T-helper 17 cell (primary cell): ENCODE measurements at regions not wholly inside any gene's neighbourhood (a gene's known extent, or its start where the extent isn't known, plus 50 kb on each side); places are given as distances from the start of the nearest gene placed in this dataset.

ENCODE experiments used
- ATAC-seq: fragments of 150-1000 bp; cut with Tn5 transposase; 2 replicates; pipeline ENCODE4 v1.10.0; 2021; ENCODE audit warnings: mild to moderate bottlenecking, moderate library complexity
- DNase-seq, 3 donors: peaks; one replicate each; pipeline versions ENCODE4 v3.0.0 to v3.0.0-alpha.2; 2020 to 2021
- H3K9me3 ChIP-seq: one replicate; pipeline ENCODE4 v1.7.0; 2013; ENCODE audit warnings: low read length, mild to moderate bottlenecking; ENCODE audit not compliant: control insufficient read depth, poor library complexity, severe bottlenecking
- H3K27ac Mint-ChIP-seq: one replicate; pipeline ENCODE4 v1.8.0; 2022; ENCODE audit warnings: mild to moderate bottlenecking, moderate library complexity, mixed read lengths
- H3K27me3 Mint-ChIP-seq: one replicate; pipeline ENCODE4 v1.8.0; 2022; ENCODE audit warnings: mixed read lengths
- H3K36me3 Mint-ChIP-seq: one replicate; pipeline ENCODE4 v1.8.0; 2022; ENCODE audit warnings: low read depth, mixed read lengths
- H3K4me1 Mint-ChIP-seq: one replicate; pipeline ENCODE4 v1.8.0; 2022; ENCODE audit warnings: mild to moderate bottlenecking, mixed read lengths
- H3K4me3 Mint-ChIP-seq: one replicate; pipeline ENCODE4 v1.8.0; 2022; ENCODE audit warnings: mild to moderate bottlenecking, moderate library complexity, mixed read lengths

- H3K4me3 Mint-ChIP-seq: no peak overlapping the region
- peaks cover 5% of the 10 kb centered on the region for H3K27me3 Mint-ChIP-seq
- H3K9me3 ChIP-seq: no peaks in the 10 kb centered on the region
- DNase-seq (no peak), ATAC-seq (no peak)
- H3K36me3 Mint-ChIP-seq: no peaks in the 10 kb centered on the region
- H3K27ac Mint-ChIP-seq: no peak overlapping the region
- H3K4me1 Mint-ChIP-seq: peaks cover 3% of the 10 kb centered on the region
These were observed 103.1 kb upstream of the UGT8 start for GRCh38 chr4:114495471-114495928.

- Mint-ChIP-seq H3K4me3 (no peak overlapping the region), H3K36me3 (no peaks in the 10 kb centered on the region), H3K27me3 (no peaks in the 10 kb centered on the region), H3K4me1 (peaks cover 3% of the 10 kb centered on the region), H3K27ac (no peak overlapping the region)
- H3K9me3 ChIP-seq: no peaks in the 10 kb centered on the region
- DNase-seq: no peak
- no peak for ATAC-seq
These were observed 101.5 kb upstream of the UGT8 start for GRCh38 chr4:114497116-114497515.

- Mint-ChIP-seq H3K36me3 (no peaks in the 10 kb centered on the region), H3K4me1 (no peaks in the 10 kb centered on the region), H3K4me3 (no peak overlapping the region), H3K27ac (no peak overlapping the region), H3K27me3 (peaks cover 28% of the 10 kb centered on the region)
- DNase-seq (no peak), ATAC-seq (no peak)
- H3K9me3 ChIP-seq: no peaks in the 10 kb centered on the region
These were observed 89.3 kb upstream of the UGT8 start for GRCh38 chr4:114509340-114509739.

GRCh38 chr4:114512595-114513295, 85.9 kb upstream of the UGT8 start:
- DNase-seq (no peak), ATAC-seq (no peak)

GRCh38 chr4:114519368-114519767, 79.2 kb upstream of the UGT8 start:
- DNase-seq (no peak), ATAC-seq (no peak)
- Mint-ChIP-seq H3K4me3 (no peak overlapping the region), H3K27me3 (no peaks in the 10 kb centered on the region), H3K36me3 (no peaks in the 10 kb centered on the region), H3K4me1 (no peaks in the 10 kb centered on the region), H3K27ac (no peak overlapping the region)
- H3K9me3 ChIP-seq: no peaks in the 10 kb centered on the region

More at GRCh38 chr4:114512595-114513295, 85.9 kb upstream of the UGT8 start:
- H3K27ac Mint-ChIP-seq: no peak overlapping the region
- H3K4me3 Mint-ChIP-seq: no peak overlapping the region
- H3K36me3 Mint-ChIP-seq: no peaks in the 10 kb centered on the region
- H3K27me3 Mint-ChIP-seq: peaks cover 23% of the 10 kb centered on the region
- no peaks in the 10 kb centered on the region for H3K4me1 Mint-ChIP-seq
- no peaks in the 10 kb centered on the region for H3K9me3 ChIP-seq

GRCh38 chr4:114527170-114527569, 71.4 kb upstream of the UGT8 start:
- Mint-ChIP-seq H3K36me3 (no peaks in the 10 kb centered on the region), H3K27me3 (peaks cover 12% of the 10 kb centered on the region), H3K4me1 (no peaks in the 10 kb centered on the region), H3K27ac (no peak overlapping the region), H3K4me3 (no peak overlapping the region)
- no peak for DNase-seq
- H3K9me3 ChIP-seq: no peaks in the 10 kb centered on the region
- no peak for ATAC-seq

GRCh38 chr4:114527637-114528036, 71.0 kb upstream of the UGT8 start:
- H3K4me1 Mint-ChIP-seq: no peaks in the 10 kb centered on the region
- no peak for DNase-seq
- H3K36me3 Mint-ChIP-seq: no peaks in the 10 kb centered on the region
- H3K4me3 Mint-ChIP-seq: no peak overlapping the region
- H3K9me3 ChIP-seq: no peaks in the 10 kb centered on the region
- peaks cover 12% of the 10 kb centered on the region for H3K27me3 Mint-ChIP-seq
- H3K27ac Mint-ChIP-seq: no peak overlapping the region
- ATAC-seq: no peak

GRCh38 chr4:114535725-114536124, 62.9 kb upstream of the UGT8 start:
- Mint-ChIP-seq H3K4me1 (no peaks in the 10 kb centered on the region), H3K27me3 (peaks cover 4% of the 10 kb centered on the region), H3K36me3 (no peaks in the 10 kb centered on the region), H3K4me3 (no peak overlapping the region), H3K27ac (no peak overlapping the region)
- no peak for ATAC-seq
- no peaks in the 10 kb centered on the region for H3K9me3 ChIP-seq
- DNase-seq: no peak

- Mint-ChIP-seq H3K4me1 (no peaks in the 10 kb centered on the region), H3K36me3 (no peaks in the 10 kb centered on the region), H3K27ac (no peak overlapping the region), H3K4me3 (no peak overlapping the region), H3K27me3 (peaks cover 4% of the 10 kb centered on the region)
- H3K9me3 ChIP-seq: no peaks in the 10 kb centered on the region
- ATAC-seq (no peak), DNase-seq (no peak)
These were observed 61.3 kb upstream of the UGT8 start for GRCh38 chr4:114537352-114537751.

- no peaks in the 10 kb centered on the region for H3K36me3 Mint-ChIP-seq
- H3K27me3 Mint-ChIP-seq: peaks cover 4% of the 10 kb centered on the region
- DNase-seq: no peak
- no peak overlapping the region for H3K4me3 Mint-ChIP-seq
- no peak overlapping the region for H3K27ac Mint-ChIP-seq
- no peak for ATAC-seq
- H3K4me1 Mint-ChIP-seq: no peaks in the 10 kb centered on the region
- no peaks in the 10 kb centered on the region for H3K9me3 ChIP-seq
These were observed 60.5 kb upstream of the UGT8 start for GRCh38 chr4:114538012-114538617.

- Mint-ChIP-seq H3K27ac (no peak overlapping the region), H3K27me3 (no peaks in the 10 kb centered on the region), H3K36me3 (no peaks in the 10 kb centered on the region), H3K4me3 (no peak overlapping the region), H3K4me1 (no peaks in the 10 kb centered on the region)
- ATAC-seq: no peak
- DNase-seq: no peak
- H3K9me3 ChIP-seq: no peaks in the 10 kb centered on the region
These were observed 58.6 kb upstream of the UGT8 start for GRCh38 chr4:114539985-114540384.

GRCh38 chr4:114547340-114548134, 51.1 kb upstream of the UGT8 start:
- H3K9me3 ChIP-seq: no peaks in the 10 kb centered on the region
- Mint-ChIP-seq H3K27me3 (no peaks in the 10 kb centered on the region), H3K27ac (no peak overlapping the region), H3K4me1 (no peaks in the 10 kb centered on the region), H3K36me3 (no peaks in the 10 kb centered on the region), H3K4me3 (no peak overlapping the region)
- ATAC-seq: no peak
- no peak for DNase-seq
